CD4-positive, alpha-beta T cell treated with Interleukin-15 for 4 hours (primary cell): ENCODE measurements at regions not wholly inside any gene's neighbourhood (a gene's known extent, or its start where the extent isn't known, plus 50 kb on each side); places are given as distances from the start of the nearest gene placed in this dataset.
"Not testable (repeated sequence)": the region's sequence is repeated elsewhere in the genome, so short reads cannot be mapped to it uniquely, and the experiment has no call there.

Experiments
- DNase-seq: peaks from one replicate; pipeline ENCODE4 v3.0.0-alpha.2; 2020; ENCODE audit warnings: low spot score

DNA sequence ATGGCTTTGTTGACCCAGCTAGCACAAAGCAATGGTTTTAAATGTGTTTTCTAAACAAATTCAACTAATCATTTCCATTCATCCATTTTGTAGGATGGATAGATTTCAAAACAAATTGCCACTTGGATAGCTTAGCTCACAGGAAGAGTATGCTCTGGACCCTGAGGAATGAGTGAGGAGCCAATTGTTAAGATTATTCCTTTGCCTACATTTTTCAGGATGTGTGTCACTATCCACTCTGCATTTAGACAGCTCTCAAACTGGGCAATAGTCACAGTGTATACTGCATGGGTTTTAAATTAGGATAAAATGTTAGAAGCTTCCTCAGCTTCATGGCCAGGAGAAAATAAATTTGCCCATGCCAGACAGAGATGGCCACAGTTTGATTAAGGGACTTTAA, 605.6 kb upstream of the TEX47 start:
- no peak for DNase-seq

DNA sequence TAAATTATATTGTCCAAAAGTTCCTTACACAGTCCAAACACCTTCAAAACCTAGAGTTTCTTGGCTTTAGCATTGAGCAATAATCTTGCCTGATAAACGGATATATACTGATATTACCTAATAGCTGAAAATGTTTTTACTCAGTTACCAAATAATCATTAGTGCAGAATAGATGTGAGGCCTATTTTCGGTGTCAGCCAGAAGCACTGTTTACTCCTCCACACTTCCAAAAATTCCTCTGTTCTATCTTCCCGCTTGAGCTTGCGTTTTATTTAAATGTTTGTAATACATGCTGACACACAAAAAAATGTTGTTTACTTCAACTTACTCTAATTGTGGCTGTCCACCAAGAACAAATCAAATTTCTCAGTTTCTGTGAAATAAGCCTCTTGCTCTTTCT, 606.2 kb upstream of the TEX47 start:
- no peak for DNase-seq

DNA sequence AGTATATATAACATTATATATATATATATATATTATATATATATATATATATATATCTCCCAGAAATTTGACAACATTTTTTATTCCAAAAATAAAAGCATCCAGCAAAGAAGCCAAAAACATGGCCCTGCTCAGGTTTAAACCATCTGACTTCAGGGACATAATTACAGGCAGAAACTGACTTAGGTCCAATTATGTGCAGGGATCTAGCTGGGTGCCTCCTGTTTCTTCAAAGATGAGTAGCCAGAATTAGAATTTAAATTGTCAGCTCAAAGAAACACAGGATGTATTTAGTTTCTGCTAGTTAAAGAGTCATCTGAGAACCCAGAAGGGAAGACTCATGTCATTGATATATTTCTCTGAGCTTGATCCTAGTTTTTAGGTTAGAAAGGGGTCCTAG, 656.4 kb upstream of the TEX47 start:
- DNase-seq: no peak

DNA sequence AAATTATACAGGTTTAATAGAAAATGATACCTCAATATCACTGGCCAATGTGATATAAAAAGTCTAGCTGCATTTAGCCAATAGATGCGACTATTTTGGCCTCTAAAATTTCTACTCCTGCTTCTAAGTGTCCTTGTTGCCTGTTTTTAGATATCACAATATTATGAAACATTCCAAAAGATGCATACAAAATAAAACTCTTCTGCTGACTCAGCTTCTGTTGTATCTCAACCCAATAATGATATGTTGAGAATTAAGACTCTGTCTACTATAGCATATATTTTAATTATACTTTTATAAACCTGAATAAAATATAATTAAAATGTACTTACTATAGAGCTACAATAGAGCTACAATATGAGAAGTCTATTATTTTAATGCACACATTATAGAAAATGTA, 661.0 kb upstream of the TEX47 start:
- no peak for DNase-seq

DNA sequence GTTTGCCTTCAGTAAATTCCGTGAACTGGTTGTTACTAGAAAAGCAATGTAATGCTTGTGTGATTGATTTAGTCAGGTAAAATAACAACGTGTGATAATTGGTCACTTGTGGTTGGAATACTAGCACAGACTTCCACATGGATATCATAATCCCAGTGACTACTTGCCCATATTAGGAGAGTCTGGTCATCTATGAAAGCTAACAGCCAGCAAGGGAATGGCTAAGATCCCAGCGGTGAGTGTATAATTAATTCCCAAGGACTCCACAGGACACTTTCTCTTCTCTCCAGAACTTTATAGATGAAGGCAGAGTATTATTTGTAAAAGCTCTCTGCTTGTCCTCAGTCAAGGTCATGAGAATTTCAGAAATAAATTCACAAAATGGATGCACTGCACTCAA, 662.6 kb upstream of the TEX47 start:
- DNase-seq: no peak

DNA sequence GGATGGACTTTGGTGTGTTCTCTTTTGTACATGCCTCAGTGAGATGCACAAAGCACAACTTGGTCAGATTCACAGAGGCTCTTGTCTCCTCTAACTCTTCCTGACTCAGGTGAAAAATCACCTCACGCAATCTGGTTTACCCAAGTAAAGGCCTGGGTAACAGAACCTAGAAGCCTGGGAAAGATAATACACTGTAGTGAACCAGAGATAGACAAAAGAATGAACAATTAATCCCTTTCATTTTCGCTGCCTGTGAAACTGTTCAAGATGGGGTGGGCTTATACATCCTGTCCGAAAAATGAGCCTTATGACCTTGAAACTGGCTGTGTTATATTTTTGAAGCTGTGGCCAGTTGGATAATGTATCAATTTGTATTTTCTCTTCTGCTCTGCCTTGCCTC, 678.9 kb upstream of the TEX47 start:
- DNase-seq: no peak

DNA sequence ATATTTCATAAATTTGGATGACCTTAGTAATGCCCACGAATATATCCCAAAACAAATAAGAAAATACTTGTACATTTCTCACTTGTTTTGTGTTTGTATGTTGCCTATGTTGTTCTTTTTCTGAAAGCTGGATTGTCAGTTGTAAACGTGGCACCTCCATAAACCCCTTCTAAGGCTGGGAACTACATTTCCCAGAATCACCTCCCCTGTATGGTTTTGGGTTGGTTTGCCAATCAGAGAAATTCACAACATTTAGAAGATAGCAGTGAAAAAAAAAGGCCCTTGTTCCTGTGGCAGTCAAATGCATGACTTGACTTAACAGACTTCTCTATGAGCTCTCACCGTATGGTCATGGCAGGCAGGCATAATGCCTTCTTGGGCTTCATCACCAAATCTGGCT, 676.3 kb upstream of the STEAP1 start:
- DNase-seq: no peak

DNA sequence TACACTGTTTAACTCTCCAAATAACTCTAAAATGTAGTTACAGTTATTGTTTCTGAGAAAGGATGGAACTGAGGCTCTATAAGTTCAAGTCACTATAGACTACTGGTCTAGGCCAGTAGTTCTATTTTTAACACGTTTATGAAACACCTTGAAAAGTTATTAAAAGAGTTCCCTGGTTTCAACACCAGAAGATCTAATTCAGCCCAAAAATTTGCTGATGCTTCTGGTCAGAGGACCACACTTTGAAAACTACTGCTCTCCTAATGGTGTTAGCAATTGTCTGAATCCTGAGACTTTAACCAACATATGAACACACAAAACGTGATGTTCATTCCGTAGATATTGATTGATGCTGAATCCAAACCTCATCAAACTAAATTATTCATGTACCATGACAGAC, 658.6 kb upstream of the STEAP1 start:
- DNase-seq: no peak

DNA sequence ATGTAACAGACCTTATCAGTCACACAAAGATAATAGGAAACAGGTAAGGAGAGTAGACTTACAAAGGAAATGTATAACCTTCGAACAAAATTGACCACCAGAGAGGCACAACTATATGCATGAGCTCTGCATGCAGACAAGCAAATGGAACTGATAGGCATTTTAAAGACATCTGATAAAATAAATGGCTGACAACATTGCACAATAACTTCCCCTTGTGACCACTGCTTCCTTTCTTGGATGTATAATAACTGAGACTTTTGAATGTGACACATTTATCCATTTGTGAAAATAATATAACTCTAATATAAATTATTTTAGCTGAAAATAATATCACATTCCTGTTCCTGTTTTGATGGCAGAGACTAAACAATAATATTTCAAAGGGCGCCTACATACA, 654.2 kb upstream of the STEAP1 start:
- no peak for DNase-seq

DNA sequence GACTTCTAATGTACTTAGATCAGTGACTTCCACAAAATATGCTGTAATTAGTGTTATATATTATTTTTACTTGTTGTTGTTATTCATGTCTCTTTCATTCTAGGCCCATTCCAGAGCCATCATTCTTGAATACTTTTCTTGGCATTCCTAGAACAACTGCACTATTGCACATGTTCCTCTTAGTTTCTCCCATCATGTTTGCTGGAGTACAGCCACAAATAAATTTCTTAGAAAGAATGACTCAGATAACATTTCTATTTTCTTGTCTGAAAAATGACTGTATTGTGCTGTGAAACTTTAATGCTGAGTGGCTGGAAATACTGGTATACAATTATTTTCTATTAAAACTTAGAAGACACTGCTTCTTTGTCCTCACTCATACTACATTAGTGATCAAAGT, 651.0 kb upstream of the STEAP1 start:
- no peak for DNase-seq

DNA sequence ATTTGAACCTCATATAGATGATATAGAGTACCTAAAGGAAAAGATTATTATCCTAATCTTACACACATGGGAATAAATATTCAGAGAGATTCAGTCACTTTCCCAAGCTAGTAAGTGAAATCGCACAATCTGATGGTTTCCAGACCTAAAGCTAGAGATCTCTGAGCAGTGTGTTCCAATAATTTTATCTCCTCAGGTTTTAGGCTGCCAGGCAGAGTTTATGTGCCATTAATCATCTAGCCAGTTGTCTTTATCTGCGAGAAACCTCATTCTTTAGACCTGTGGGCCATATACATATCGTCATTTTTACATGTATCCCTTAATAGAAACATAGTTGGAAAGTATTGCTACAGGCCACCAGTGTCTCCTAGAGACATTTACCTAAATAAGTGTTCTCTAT, 647.2 kb upstream of the STEAP1 start:
- no peak for DNase-seq

DNA sequence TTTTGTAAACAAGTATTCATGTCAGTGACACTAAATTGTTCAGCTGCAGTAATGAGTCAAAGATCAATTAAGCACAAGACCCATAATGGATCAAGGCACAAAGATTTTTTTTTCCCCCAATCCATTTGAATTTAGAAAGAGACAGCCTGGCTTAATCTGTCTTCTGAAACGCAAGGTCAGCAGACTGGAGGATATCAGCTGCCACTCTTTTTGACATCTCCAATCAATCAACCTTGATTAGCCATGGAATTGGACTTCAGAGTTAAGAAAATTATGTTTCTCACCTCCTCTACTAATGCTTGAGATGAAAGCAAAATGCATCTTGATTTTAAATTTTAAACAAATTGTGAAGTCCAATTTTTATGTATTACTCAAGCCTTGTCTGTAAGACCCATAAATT, 642.4 kb upstream of the STEAP1 start:
- no peak for DNase-seq

DNA sequence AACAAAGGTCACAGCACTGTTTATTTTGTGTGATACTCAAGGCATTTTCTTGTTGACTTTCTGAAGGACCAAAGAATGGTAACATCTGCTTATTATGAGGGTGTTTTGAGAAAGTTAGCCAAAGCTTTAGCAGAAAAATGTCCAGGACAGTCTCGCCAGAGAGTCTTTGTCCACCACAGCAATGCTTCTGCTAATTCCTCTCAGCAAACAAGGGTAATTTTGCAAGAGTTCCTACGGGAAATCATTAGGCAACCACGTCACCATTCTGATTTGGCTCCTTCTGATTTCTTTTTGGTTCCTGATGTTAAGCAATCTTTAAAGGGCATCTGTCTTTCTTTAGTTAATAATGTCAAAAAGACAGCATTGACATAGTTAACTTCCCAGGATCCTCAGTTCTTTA, 639.3 kb upstream of the STEAP1 start:
- no peak for DNase-seq

DNA sequence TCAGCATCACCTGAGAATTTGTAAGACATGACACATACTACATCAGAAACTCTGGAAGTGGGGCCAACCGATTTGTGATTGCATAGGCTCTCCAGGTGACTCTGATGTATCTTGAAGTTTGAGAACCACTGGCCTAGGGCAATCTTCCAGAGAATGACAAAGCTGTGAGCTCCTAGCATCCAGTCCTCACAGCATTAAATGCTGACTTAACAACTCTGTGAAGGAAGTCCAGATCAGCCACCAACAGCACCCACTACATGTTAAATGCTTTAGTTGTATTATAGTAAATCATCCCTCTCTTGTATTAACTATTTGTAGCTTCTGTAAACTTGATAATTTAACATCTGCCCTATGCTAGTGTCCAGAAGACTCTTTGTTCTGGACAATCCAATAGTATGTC, 636.5 kb upstream of the STEAP1 start:
- DNase-seq: no peak

DNA sequence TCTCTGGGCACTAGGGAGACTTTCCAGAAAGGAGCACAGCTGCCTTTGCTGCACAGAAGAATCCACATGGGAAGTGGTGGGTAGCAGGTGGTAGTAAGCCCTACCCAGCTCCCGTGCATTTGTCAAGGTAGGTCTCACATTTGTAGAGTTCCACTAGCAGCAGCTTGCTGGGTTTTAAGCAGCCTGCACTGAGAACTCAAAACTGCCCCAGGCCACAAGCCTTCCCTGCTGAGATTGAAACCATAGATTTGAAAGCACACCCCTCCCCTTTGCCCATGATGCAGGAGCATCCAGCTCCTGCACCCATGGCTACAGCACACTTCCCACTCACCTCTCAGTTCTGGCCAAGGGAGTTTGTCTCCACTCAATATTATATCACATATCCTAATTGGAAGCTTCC, 604.5 kb upstream of the STEAP1 start:
- DNase-seq: no peak

DNA sequence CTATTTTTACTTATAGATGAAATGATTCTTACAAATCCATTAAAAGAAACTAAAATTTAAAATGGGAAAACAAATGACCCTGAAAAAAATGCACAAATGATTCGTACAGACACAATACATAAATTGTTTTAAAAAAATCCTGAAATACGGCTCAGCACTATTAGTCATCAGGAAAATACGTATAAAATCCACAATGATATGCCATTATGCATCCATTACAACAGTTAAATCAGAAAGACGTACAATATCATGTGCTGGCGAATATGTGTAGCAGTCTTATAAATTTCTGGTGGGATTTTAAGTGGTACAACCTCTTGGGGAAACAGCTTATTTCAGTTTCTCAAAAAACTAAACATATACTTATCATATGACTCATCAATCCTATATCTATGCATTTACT, 600.1 kb upstream of the STEAP1 start:
- DNase-seq: no peak

DNA sequence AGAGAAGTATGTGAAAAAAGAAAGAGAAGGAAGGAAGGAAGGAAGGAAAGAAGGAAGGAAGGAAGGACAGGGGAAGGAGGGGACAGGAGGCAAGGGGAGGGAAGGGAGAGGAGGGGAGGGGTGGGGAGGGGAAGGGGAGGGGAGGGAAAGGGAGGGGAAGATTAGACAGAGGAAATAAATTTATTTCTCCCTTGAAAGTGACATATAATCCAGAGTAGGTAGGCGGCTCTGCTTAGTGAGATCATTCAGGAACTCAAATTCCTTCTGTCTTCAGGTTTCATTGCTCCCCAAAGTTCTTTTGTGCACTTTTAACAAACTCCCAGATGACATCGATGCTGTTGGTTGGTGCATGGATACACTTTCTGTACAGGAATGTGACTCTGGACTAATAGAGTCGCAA, 594.7 kb upstream of the STEAP1 start:
- no peak for DNase-seq

DNA sequence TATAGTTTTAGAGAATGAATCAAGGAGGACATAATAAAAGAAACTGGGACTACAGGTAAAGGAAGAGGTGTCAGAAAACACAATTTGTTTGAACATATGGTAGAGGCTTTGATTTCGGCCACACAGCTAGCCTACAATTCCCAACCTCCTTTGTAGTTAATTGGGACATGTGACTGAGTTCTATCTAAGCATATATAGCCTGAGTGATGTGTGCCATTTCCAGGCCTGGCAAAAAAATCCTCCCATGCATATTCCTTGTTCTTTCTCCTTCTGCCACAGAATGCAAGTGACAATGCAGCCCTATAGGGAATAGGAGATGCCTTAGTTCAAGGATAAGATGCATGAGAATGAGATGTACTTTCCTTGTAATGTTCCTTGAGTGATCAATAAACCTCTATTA, 590.7 kb upstream of the STEAP1 start:
- DNase-seq: no peak

DNA sequence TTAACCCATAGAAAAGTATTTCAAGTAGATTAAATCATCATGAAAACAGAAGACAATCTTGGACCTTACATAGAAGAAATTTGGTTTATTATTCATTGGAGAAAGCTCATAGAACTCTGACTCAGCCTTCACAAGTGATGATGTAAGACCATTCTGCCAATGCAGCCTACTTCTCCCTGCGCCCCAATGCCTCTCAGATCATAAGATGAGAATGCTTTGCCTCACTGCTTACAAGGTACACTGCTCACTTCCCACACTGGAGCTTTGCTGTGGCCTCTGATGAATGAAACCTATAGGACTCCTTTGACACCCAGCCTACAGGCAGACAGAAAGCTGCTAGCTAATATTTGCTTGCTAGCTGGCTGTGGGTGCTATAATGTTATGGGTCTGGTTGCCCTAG, 569.4 kb upstream of the STEAP1 start:
- DNase-seq: no peak

DNA sequence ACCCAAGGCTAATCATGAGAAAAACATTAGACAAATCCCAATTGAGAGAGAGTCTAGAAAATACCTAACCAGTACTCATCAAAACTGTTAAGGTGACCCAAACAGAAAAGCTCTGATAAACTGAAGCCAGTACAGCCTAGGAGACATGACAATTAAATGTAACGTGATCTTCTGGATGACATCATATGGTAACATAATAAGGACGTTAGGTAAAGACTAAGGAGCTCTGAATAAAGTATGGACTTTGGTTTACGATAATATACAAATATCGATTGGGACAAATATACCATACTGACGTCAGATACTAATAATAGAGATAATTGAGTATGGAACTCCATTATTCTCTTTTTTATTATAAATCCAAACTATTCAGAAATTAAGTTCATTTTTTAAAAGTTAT, 561.1 kb upstream of the STEAP1 start:
- DNase-seq: no peak

DNA sequence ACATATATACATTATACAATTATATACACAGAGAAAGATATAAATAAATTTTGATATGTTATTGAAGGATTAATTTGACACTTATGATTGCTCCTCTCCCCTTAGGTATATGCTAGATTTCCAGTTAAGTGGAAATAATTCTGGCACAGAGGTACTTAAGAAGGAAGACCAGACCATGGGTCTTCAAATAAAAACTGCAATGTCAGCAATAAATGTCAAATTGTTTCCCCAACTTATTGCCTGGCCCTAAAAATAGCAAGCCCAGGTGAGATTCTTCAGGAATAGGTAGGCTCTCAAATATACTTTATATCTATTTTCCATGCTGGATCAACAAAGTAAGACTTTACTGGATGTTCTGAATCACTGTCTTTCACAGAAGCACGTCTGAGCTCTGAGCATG, 551.3 kb upstream of the STEAP1 start:
- no peak for DNase-seq

DNA sequence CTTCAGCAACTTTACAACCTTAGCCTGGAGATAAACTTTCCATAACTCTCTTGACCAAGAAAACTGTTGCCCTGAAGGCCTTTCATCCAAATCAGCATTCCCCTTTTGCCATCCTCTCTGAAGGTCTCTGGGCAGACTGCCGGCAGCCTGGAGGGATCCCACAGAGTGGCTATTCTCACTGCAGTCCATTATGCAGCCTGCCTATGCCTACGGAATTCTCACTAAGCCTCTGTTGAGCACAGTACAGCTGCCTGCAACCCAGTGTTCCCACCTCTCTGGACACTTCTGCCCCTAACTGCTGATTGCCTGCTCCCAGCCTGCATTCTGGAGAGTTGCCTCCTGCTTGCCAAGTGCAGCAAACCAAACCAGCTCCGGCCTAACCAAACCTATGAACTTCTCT, 548.9 kb upstream of the STEAP1 start:
- DNase-seq: no peak

DNA sequence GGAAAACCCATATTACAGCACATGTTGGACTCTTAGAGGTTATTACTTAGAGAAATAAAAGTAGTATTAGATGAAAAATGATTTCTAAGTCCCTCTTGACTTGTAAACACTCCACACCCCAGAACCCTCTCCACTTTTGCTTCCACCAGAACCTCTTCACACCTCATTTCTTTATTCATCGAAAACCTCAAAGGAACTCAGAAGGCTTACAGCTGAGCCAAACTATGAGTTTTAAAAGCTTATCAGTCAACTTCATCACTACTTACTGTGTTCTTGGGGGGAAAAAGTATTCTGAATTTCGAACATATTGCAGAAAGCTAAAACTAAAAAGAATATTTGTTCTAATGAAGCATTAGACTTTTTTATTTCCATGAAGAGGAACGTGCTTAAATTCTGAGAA, 547.8 kb upstream of the STEAP1 start:
- no peak for DNase-seq

DNA sequence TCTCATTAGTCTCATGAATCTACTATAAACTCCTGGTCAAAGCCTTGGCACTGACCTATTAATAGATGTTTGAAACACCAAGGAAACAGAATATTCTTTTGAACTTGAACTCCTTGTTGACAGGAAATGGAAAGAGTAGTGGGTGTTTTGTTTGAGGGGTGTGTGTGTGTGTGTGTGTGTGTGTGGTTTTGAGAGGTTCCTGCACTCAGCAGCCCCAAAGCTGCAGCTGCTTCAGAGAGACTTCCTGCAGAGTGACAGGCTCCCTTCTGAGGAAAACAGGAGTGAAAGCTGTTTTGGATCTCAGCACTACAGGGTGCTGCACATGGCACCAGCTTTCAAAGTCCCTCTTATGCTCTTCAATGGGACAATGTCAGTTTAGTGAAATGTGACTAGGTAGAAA, 546.5 kb upstream of the STEAP1 start:
- DNase-seq: peak; percentile 1

DNA sequence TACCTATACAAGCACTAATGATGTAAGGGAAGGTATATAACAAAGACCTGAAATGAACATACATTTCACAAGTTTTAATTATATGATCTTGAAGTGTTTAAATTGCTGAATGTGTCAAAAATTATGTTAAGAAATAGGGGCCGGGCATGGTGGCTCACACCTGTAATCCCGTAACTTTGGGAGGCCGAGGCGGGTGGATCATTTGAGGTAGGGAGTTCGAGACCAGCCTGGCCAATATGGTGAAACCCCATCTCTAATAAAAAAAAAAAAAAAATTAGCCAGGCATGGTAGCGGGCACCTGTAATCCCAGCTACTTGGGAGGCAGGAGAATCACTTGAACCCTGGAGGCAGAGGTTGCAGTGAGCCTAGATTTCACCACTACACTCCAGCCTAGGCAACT, 537.4 kb upstream of the STEAP1 start:
- not testable (repeated sequence) for DNase-seq

DNA sequence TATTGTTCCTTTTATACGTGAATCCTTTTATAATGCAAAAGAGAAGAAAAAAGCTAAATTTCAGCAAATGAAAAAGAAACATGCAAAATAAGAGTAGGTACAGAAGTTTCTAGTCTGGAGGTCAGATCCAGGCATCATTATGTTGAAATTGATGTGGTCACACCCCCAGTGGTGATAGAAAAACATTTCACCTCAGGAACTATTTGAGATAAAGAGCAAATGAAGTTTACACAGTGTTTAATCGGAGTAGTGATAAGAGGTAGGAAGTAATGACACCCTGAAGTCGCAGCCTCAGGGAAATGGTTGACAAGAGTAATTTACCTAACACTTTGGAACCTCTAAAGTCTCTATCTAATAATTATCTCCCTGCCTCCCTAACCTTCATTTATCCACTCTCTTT, 536.0 kb upstream of the STEAP1 start:
- DNase-seq: no peak
